ENCODE measurements at regions not wholly inside any gene's neighbourhood (a gene's known extent, or its start where the extent isn't known, plus 50 kb on each side); places are given as distances from the start of the nearest gene placed in this dataset.

- no peak for TF ChIP-seq CTCF (IDR thresholded peaks at IDR 0.05; ENCODE audit: insufficient read depth, low read depth, low read length)
- DNase-seq (ENCODE audit: low read depth) = no peak
- no peaks in the 10 kb centered on the region for H3K27me3 ChIP-seq (ENCODE audit: control insufficient read depth, insufficient read depth, low read length)
- no peaks in the 10 kb centered on the region for H3K36me3 ChIP-seq (ENCODE audit: control insufficient read depth, insufficient read depth, low read length)
- no peak overlapping the region for H3K4me3 ChIP-seq (ENCODE audit: low read depth, low read length)
- ChIA-PET POLR2A (no interaction called here), CTCF (no interaction called here)
These were observed 71.2 kb upstream of the ZMYND8 start for GRCh38 chr20:47427746-47428145.

- POLR2A ChIA-PET = no interaction called here
- no peak for DNase-seq (ENCODE audit: low read depth)
- no peak for TF ChIP-seq CTCF (IDR thresholded peaks at IDR 0.05; ENCODE audit: insufficient read depth, low read depth, low read length)
- CTCF ChIA-PET = no interaction called here
- no peaks in the 10 kb centered on the region for H3K27me3 ChIP-seq (ENCODE audit: control insufficient read depth, insufficient read depth, low read length)
- no peak overlapping the region for H3K4me3 ChIP-seq (ENCODE audit: low read depth, low read length)
- no peaks in the 10 kb centered on the region for H3K36me3 ChIP-seq (ENCODE audit: control insufficient read depth, insufficient read depth, low read length)
These were observed 71.7 kb upstream of the ZMYND8 start for GRCh38 chr20:47428164-47428563.

GRCh38 chr20:47428851-47429336, 72.4 kb upstream of the ZMYND8 start:
- TF ChIP-seq CTCF (IDR thresholded peaks at IDR 0.05; ENCODE audit: insufficient read depth, low read depth, low read length) = no peak
- Histone ChIP-seq H3K4me3 (ENCODE audit: low read depth, low read length) (no peak overlapping the region), H3K27me3 (ENCODE audit: control insufficient read depth, insufficient read depth, low read length) (no peaks in the 10 kb centered on the region), H3K36me3 (ENCODE audit: control insufficient read depth, insufficient read depth, low read length) (no peaks in the 10 kb centered on the region)
- ChIA-PET CTCF (interaction anchor here (0.6 to 0.9 kb wide), 2 partner anchors 21 to 1371 kb away, joined by 3 to 4 read pairs; no protein-coding TSS in a partner anchor), POLR2A (no interaction called here)
- DNase-seq (ENCODE audit: low read depth) = no peak

GRCh38 chr20:47429409-47429808, 72.3 kb upstream of the NCOA3 start:
- no peak for TF ChIP-seq CTCF (IDR thresholded peaks at IDR 0.05; ENCODE audit: insufficient read depth, low read depth, low read length)
- Histone ChIP-seq H3K4me3 (ENCODE audit: low read depth, low read length) (no peak overlapping the region), H3K27me3 (ENCODE audit: control insufficient read depth, insufficient read depth, low read length) (no peaks in the 10 kb centered on the region), H3K36me3 (ENCODE audit: control insufficient read depth, insufficient read depth, low read length) (no peaks in the 10 kb centered on the region)
- ChIA-PET POLR2A (no interaction called here), CTCF (interaction anchor here (0.9 kb wide), 1 partner anchor 21 kb away, joined by 3 read pairs; no protein-coding TSS in a partner anchor)
- no peak for DNase-seq (ENCODE audit: low read depth)

GRCh38 chr20:47430862-47431588, 70.7 kb upstream of the NCOA3 start:
- no peak for DNase-seq (ENCODE audit: low read depth)
- no peak for TF ChIP-seq CTCF (IDR thresholded peaks at IDR 0.05; ENCODE audit: insufficient read depth, low read depth, low read length)
- Histone ChIP-seq H3K36me3 (ENCODE audit: control insufficient read depth, insufficient read depth, low read length) (no peaks in the 10 kb centered on the region), H3K4me3 (ENCODE audit: low read depth, low read length) (no peak overlapping the region), H3K27me3 (ENCODE audit: control insufficient read depth, insufficient read depth, low read length) (no peaks in the 10 kb centered on the region)
- ChIA-PET CTCF (interaction anchor here (0.6 to 1.3 kb wide), 3 partner anchors 8 to 107 kb away, joined by 3 to 5 read pairs (median 3); no protein-coding TSS in a partner anchor), POLR2A (no interaction called here)
